GM10248 (cell line): ENCODE measurements at regions not wholly inside any gene's neighbourhood (a gene's known extent, or its start where the extent isn't known, plus 50 kb on each side); places are given as distances from the start of the nearest gene placed in this dataset.

Experiments
- CTCF ChIA-PET: fragments of 300-600 bp; sonication (Branson Sonifier 250); formaldehyde crosslinking; extraction: SDS; loops from one replicate; lab custom pipeline; 2021; ENCODE audit warnings: antibody characterized with exemption; lab: Yijun Ruan, JAX
- POLR2A ChIA-PET: fragments of 350-650 bp; sonication (Branson Sonifier 250); formaldehyde crosslinking; extraction: SDS; loops from one replicate; lab custom pipeline; 2020; ENCODE audit warnings: antibody characterized with exemption; lab: Yijun Ruan, JAX
- DNase-seq: peaks from one replicate; pipeline ENCODE4 v3.0.0; 2012; ENCODE audit errors: extremely low spot score
- TF ChIP-seq, protein P1 (sequence below): IDR thresholded peaks from 2 replicates; pipeline ENCODE4 v1.5.1; 2012; ENCODE audit warnings: mild to moderate bottlenecking, low read depth; ENCODE audit errors: extremely low read depth, missing control alignments, control extremely low read depth

DNA sequence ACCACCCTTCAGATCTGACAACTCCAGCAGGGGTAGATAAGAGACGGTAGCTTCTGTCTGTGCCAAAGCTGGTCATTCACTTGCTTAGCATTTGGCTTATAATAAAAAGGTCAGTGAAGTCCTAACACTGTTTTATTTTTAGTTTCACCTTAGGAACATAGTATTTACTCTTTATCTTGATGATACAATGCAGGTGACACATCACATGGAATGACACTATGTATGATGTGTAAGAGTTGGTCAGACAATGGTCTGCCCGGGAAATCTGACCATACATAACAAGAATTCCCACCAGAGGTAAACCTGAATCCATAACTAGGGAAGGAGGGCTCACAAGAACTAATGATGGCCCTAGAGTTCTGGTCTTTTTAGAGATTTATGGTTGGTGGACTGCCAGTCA is 66.6 kb downstream of the IFNG start:
- ChIA-PET POLR2A (no interaction called here), CTCF (interaction anchor here (0.7 to 2.8 kb wide), 4 partner anchors 12 to 21 kb away, joined by 3 to 8 read pairs (median 6); no protein-coding TSS in a partner anchor)
- TF ChIP-seq, protein P1, sequence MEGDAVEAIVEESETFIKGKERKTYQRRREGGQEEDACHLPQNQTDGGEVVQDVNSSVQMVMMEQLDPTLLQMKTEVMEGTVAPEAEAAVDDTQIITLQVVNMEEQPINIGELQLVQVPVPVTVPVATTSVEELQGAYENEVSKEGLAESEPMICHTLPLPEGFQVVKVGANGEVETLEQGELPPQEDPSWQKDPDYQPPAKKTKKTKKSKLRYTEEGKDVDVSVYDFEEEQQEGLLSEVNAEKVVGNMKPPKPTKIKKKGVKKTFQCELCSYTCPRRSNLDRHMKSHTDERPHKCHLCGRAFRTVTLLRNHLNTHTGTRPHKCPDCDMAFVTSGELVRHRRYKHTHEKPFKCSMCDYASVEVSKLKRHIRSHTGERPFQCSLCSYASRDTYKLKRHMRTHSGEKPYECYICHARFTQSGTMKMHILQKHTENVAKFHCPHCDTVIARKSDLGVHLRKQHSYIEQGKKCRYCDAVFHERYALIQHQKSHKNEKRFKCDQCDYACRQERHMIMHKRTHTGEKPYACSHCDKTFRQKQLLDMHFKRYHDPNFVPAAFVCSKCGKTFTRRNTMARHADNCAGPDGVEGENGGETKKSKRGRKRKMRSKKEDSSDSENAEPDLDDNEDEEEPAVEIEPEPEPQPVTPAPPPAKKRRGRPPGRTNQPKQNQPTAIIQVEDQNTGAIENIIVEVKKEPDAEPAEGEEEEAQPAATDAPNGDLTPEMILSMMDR, result no peak
- no peak for DNase-seq

DNA sequence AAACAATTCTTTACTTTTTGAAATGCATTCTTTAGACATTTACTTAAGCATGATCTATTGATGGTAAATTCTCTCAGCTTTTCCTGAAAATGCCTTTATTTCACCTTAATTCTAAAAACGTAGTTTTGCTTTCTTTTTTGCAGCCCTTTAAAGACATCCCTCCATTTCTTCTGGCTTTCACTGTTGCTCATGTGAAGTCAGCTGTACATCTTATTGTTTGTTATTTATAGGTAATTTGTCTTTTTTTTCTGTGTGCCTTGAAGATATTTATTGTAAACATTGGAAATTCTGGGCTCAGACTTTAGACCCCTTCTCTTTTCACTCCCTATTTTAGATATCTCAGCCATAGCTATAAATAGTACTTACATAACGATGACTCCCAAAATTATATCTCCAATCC is 70.4 kb downstream of the IFNG start:
- DNase-seq, result no peak
- TF ChIP-seq, protein P1, result no peak
- POLR2A ChIA-PET, result no interaction called here
- CTCF ChIA-PET, result interaction anchor here (0.9 to 2.0 kb wide), 3 partner anchors 10 to 25 kb away, joined by 3 to 6 read pairs (median 3); no protein-coding TSS in a partner anchor

DNA sequence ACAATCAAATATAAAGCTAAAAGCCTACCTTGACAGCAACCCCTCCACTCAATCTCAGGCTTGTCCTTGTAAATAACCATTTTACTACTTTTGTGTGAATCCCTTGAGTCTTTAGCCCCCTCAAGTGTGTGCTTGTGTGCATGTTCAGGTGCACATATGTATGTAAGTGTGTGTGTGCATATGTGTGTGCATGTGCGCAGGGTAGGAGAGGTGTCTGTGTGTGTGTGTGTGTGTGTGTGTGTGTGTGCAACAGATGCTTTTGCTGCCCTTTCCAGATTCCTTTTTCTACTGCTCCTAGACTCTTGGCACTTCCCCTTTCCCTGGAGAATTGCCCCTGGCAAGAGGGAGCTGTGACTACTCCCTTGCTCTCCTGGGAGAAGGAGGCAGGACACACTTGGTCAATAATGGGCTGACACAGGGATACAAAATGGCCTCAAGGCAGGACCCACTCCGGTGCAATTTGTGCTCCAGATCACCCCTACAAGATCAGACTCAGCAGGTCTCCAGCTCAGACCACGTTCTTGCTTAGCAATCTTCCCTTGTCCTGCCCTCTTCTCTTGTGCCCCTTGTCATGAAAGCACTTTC is 73.4 kb downstream of the IFNG start:
- ChIA-PET CTCF (no interaction called here), POLR2A (no interaction called here)
- no peak for DNase-seq
- TF ChIP-seq, protein P1, result no peak

DNA sequence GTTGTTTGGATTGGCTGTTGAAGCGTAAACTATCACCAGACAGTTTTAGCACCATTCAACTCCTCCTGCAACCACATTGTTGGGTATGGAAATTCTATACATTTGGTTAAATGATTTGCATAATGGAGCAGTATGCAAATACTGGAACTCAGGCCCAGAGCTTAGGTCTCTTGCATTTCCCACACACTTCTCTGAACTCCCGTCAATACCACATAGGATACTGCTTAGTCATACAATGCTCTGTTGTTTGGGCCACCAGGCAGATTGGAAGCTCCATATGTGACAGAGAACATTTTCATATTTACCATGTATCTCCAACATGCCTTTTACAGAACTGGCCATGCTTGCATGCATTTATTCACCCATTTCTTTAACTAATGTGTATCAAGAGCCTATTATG is 78.0 kb downstream of the IFNG start:
- POLR2A ChIA-PET, result no interaction called here
- DNase-seq, result no peak
- TF ChIP-seq, protein P1, result no peak
- CTCF ChIA-PET, result interaction anchor here (1.0 to 2.3 kb wide), 2 partner anchors 11 to 41 kb away, joined by 4 to 5 read pairs; no protein-coding TSS in a partner anchor

DNA sequence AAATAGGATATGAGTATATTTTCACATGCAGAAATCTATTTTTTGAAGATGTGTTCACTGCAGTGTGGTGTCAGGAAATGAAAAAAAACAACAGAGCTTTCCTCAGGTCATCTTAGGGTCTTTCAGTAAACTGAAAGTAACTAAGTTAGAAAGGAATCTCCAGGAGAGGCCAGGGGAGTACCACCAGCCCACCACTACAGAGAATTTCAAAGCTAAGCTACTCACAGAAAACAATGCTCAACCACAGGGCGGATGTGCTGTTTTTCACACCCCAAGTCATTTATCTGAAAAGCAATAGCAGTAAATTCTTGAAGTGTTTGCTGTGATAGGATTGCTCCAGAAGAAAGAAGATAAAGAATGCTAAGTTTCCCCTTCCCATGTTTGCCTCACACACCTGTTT is 79.0 kb downstream of the IFNG start:
- DNase-seq, result no peak
- ChIA-PET CTCF (interaction anchor here (1.0 kb wide), 1 partner anchor 12 kb away, joined by 4 read pairs; no protein-coding TSS in a partner anchor), POLR2A (no interaction called here)
- TF ChIP-seq, protein P1, result no peak

DNA sequence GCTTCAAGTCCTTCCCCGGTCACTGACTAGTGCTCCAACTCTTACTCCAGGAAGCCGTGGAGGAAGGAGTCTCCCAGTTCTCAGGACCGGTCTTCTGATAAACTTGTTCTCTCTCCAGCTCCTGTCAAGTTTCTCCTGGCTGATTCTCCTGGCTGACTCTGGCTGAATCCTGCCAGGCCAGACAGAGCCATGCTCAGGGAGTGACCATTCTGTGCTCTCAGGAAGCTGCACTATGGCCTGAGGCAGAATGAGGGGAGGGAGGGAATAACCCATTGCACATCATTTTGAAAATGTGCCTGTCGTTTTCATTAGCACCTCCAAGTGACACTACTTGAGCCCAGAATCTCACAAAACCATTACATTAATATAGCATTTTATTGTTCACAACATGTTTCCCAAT is 80.8 kb downstream of the IFNG start:
- POLR2A ChIA-PET, result no interaction called here
- DNase-seq, result no peak
- CTCF ChIA-PET, result interaction anchor here (0.8 to 1.7 kb wide), 4 partner anchors 10 to 65 kb away, joined by 3 to 8 read pairs (median 3); no protein-coding TSS in a partner anchor
- TF ChIP-seq, protein P1, result no peak

DNA sequence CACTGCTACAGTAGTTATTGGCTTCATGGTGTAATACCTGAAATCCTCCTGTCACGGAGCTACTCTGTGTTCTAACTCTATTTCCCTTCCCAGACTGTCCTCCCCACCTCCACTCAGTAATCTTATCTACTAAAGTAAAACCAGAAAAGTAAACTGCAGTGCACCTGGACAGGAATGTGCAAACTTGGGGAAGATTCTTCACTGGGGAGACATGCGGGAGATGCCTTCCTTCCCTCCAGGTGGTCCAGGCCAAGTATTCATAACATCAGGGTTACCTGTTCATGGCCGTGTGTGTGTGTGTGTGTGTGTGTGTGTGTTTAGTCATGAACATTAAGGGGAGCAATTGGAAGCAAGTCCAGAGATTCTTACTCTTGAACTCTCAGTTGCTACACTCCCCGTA is 84.1 kb downstream of the IFNG start:
- TF ChIP-seq, protein P1, result no peak

More for the DNA sequence above, 84.1 kb downstream of the IFNG start:
- POLR2A ChIA-PET, result interaction anchor here (0.5 kb wide), 1 partner anchor 1028 kb away, joined by 6 read pairs; no protein-coding TSS in a partner anchor
- CTCF ChIA-PET, result interaction anchor here (1.1 kb wide), 1 partner anchor 27 kb away, joined by 3 read pairs; no protein-coding TSS in a partner anchor
- DNase-seq, result no peak
